GM12864 (cell line): ENCODE measurements at regions not wholly inside any gene's neighbourhood (a gene's known extent, or its start where the extent isn't known, plus 50 kb on each side); places are given as distances from the start of the nearest gene placed in this dataset.
"Not testable (repeated sequence)": the region's sequence is repeated elsewhere in the genome, so short reads cannot be mapped to it uniquely, and the experiment has no call there.

Experiments used
- DNase-seq: peaks from one replicate; pipeline ENCODE4 v3.0.0-alpha.2; 2011; ENCODE audit warnings: low read depth
- H3K4me3 ChIP-seq: 2 replicates; pipeline ENCODE4 v1.5.1; 2011; ENCODE audit warnings: mild to moderate bottlenecking, low read depth, low read length, control low read depth
- CTCF ChIP-seq: IDR thresholded peaks from 2 replicates; pipeline ENCODE4 v1.5.1; 2011; ENCODE audit warnings: low read depth, mild to moderate bottlenecking, moderate library complexity, low read length, control low read depth, inconsistent platforms; ENCODE audit errors: missing control alignments

GRCh38 chr11:80724366-80724765 lies 1283.5 kb upstream of the TENM4 start:
- TF ChIP-seq CTCF, result no peak
- no peak for DNase-seq
- no peak overlapping the region for H3K4me3 ChIP-seq

DNA sequence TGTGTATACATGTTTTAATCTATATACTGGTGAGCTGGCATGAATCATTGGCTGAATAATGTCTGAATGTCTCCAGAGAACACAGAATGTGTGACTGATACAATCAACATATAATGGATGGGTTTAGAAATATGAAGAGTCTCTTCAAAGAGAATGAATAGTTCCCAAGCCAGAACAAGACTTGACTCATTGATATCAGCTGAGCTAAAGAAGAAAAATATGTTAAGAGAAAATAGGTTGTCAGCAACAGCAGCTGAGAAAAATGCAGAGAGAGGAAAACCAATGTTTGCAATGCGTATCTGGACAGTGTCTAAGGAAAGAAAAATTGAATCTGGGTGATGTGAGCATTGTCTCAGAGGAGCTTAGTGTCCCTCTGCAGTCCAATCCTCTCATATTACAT lies 1281.8 kb upstream of the TENM4 start:
- TF ChIP-seq CTCF, result no peak
- no peak overlapping the region for H3K4me3 ChIP-seq
- no peak for DNase-seq

DNA sequence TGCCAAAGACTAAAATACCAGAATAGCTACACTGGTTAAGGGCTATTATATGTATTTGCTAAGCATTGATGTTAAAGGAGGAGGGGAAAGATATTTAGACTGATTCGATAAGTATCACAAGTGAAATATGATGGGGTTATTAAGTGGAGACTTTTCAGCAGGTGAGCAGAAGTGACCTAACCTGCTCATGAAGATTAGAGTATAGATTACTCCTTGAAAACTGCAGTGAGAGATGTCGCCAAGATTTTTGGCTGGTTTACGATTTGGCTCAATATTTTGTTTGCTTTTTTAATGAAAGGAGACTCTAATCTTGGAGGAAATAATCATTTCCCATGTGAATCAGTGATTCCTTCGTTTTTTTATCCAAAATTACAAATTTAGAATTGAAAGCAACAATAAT lies 1279.5 kb upstream of the TENM4 start:
- no peak for TF ChIP-seq CTCF
- no peak for DNase-seq
- no peak overlapping the region for H3K4me3 ChIP-seq

GRCh38 chr11:80719292-80719646 lies 1278.4 kb upstream of the TENM4 start:
- DNase-seq, result no peak
- no peak overlapping the region for H3K4me3 ChIP-seq
- TF ChIP-seq CTCF, result no peak

GRCh38 chr11:80718611-80719291 lies 1277.9 kb upstream of the TENM4 start:
- DNase-seq, result no peak
- no peak for TF ChIP-seq CTCF
- H3K4me3 ChIP-seq, result no peak overlapping the region

- DNase-seq, result no peak
- TF ChIP-seq CTCF, result no peak
- H3K4me3 ChIP-seq, result no peak overlapping the region
Measured at GRCh38 chr11:80702264-80702663, 1261.4 kb upstream of the TENM4 start.

DNA sequence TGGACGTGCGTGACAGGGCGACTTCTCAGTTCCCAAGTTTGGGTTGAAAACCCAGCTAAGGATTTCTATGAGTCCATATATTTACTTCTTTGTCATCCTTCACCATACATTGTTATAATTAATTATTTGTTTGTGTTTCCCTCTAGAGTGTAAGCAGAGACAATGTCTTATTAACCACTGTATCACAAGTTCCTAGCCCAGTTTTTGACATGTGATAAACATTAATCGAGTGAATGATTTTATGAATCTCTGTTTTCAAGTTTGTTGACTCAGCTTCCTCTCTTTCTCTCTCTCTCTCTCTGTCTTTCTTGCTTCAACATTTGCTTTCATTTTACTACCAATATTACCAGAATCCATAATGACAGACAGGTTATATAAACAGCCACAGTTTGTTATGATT lies 1259.6 kb upstream of the TENM4 start:
- no peak for TF ChIP-seq CTCF
- no peak overlapping the region for H3K4me3 ChIP-seq
- DNase-seq, result no peak

GRCh38 chr11:80699406-80700177 lies 1258.8 kb upstream of the TENM4 start:
- not testable (repeated sequence) for H3K4me3 ChIP-seq, DNase-seq
